T1000 (cell line): ENCODE measurements at regions not wholly inside any gene's neighbourhood (a gene's known extent, or its start where the extent isn't known, plus 50 kb on each side); places are given as distances from the start of the nearest gene placed in this dataset.
"Not testable (repeated sequence)": the region's sequence is repeated elsewhere in the genome, so short reads cannot be mapped to it uniquely, and the experiment has no call there.

Source experiments
- DNase-seq: peaks from one replicate; lab custom pipeline; 2025; ENCODE audit warnings: mixed read lengths; lab: John Stamatoyannopoulos, UW

DNA sequence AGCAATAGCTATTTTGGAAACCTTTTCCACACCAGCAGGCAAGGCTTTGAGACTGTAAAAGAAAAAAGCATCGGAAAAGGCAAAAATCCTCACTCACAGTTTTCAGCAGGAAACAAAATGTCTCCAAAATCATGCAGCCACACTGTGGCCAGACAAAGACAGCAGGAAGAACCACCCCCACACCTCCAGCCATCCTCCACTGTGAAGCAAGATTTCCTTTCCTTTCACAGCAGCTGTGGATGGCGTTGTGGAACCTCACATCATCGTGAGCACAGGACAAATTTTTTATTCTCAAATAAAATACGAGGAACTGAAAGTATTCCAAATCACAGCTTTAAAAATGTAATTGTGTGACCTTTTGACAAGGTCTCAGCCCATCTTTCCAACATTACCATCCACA, 351.7 kb upstream of the NOCT start:
- DNase-seq, result no peak

GRCh38 chr4:138659812-138660316, 355.7 kb upstream of the NOCT start:
- no peak for DNase-seq

DNA sequence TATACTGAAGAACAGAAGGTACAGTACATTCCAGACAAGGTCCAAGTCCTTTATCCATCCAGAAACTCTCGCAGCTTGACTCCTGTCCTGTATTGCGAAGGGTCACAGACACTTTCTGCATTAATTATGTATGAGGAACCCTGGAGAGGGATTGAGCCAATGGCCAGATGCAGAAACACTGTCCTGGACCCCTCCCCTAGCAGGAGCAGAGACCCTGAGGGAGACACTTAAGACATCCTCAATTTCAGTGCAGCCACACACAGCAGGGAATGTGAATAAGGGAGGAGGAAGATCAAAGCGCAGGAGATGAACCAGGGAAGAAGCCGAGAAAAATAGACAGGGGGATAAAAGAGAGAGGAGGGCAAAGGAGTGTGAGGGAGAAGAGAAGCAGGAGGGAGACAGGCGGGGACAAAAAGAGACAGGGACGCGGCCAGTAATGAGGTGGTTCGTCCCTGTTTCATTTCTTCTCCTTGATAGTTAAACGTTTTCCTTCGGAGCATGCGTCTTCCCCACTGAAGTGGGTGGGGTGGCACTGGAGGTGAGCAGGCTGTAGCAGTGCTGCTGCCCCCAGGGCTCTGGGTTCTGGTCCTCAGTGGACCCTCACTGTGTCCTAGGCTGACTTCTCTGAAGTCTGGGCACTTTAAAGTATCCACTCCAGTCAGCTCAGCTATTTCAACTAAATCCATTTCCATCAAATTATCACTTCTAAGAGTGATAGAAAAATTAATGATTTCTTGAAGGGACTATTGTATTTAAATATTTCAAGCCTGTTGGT, 356.4 kb upstream of the NOCT start:
- DNase-seq, result no peak

DNA sequence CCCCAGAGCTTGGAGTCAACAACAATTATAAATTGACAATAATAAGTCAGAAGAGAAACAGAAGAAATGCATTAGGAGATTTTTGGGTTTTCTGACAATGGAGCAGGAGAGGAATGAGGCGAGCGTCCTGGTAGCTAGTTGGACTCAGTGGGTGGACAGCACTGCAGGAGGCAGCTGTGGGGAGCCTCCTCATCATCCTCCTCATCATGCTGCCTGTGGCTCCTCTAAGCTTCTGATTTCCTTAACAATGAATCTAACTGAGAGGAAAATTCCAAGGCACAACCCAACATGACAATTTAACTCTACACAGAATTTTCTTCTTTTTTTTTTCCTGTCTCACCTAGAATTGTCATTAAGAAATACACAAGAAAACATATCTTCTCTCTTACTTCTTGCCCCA, 357.1 kb upstream of the NOCT start:
- no peak for DNase-seq

DNA sequence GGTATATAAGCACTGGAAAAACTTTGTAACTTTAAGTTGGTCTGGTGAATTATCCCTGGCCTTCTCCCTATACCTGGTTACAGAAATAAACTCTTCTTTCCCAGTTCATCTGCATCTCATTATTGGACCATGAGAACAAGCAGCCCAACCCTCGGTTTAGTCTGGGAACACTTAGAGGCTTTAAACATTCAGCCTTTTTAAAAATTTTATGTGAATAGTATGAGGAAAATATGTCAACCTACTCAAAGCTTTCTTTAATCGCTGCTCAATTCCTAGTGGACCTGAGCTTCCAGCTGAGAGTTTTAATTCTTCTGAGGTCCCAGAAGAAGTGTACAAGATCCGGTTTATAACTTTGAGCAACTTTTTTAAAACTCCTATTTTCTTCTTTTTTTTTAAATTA, 358.6 kb upstream of the NOCT start:
- DNase-seq, result no peak

- DNase-seq, result no peak
Observed at GRCh38 chr4:138655985-138656384, 359.6 kb upstream of the NOCT start.

- no peak for DNase-seq
Observed at GRCh38 chr4:138655286-138655685, 360.3 kb upstream of the NOCT start.

DNA sequence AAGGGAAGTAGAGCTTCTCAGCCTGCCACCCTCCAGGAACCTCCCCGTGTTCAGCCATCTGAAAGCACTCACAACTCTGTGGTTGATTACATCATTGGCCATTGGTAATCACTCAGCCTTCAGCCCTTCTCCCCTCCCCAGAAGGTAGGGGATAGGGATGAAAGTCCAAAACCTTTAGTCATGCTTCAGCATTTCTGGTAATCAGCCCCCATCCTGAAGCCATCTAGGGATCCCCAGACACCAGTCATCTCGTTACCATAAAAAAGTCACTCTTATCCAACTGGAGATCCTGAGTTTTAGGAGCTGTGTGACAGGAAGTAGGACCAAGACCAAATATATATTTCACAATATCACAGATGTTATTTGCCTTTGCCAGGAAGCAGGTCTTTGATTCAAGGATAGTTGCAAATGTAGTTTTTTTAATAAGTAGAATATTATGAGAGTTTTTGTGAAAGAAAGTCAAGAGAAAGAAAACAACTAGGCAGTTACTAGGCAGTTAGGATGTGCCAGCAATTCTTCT, 364.6 kb upstream of the NOCT start:
- peak; percentile 54 for DNase-seq

GRCh38 chr4:138650495-138650894, 365.1 kb upstream of the NOCT start:
- no peak for DNase-seq

DNA sequence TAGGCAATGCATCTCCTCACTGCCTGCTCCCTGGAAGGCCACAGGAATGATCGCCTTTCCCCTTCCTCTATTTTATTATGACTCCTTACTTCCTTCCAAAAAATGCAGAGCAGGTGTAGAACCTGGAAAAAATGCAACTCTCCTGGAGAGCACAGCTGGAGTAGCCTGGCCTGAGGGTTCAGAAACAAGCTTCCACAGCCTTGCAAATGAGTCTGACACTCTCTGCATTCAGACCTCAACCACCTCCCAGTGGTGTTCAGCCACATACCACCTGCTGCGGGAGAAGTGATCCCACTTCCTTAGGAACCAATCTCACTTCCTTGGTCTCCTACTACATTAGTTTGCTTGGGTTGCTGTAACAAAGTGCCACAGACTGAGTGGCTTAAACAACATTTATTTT, 368.1 kb upstream of the NOCT start:
- DNase-seq, result no peak

DNA sequence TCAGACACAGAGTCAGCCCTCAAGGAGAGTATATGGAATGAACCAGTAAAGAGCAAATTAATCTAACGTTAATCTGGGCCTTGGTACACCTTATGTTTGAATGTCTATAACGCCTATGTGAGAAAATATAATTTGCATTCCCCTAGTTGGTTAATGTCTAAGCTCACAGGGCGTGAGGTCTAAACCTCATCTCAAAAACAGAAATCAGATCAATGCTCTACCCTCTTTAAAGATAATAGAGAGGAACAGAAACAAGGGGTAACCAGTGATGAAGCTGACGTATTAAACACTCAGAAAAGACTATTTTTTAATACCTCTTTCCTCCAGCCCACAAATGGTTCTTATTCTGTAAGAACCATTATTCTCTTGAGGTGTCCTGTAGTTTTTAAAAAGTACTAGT, 369.2 kb upstream of the NOCT start:
- no peak for DNase-seq

DNA sequence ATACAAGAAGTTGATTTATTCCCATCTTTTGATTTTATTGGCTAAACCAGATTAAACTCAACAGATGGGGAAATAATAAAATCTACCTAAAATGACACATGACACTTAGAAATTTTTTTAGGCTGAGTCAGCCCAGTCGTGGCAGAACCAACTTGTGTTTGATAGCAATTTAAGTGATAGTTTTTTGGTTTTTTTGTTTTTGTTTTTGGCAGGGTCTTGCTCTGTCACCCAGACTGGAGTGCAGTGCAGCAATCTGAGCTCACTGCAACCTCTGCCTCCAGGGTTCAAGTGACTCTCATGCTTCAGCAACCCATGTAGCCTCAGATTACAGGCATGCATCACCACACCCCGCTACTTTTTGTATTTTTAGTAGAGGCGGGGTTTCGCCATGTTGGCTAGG, 370.3 kb upstream of the NOCT start:
- no peak for DNase-seq

GRCh38 chr4:138644322-138644721, 371.3 kb upstream of the NOCT start:
- DNase-seq, result no peak

DNA sequence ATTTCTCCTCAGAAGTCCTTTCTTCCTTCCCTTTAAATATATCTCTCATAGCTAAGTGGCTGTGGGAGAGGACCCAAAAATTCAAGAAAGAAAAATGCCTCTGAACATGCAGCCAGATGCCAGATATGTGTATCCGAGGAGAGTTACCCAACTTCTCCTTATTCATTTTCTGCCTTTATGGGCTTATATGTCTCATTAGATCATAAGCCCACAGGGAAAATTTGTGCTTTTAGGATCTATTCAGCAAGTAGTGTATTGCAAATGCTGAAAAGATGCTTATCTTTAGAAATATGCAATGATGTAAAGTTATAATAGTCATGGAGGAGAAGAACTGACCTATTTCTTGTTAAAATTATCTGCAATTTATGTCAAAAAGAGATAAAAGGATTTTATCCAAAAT, 371.8 kb upstream of the NOCT start:
- no peak for DNase-seq

- no peak for DNase-seq
Observed at GRCh38 chr4:138639018-138639741, 376.4 kb upstream of the NOCT start.

DNA sequence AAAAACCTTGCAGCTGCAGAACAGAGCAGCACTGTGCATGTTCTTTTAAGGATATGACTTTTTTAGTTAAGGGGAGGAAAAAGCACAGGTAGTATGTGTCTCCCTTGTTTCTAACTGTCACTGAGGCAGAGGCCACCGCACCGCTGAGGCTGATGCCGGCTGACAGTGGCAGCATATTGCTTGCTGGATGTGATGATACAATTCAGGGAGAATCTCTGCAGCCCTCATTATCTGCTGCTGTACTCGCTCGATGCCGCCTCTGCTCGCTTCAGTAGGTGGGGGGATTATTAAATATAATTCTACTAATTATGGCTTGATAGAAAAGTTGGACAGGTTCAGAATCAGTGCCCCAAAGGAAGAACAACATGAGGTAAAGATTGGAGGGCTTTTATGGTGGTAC, 378.8 kb upstream of the NOCT start:
- DNase-seq, result no peak

DNA sequence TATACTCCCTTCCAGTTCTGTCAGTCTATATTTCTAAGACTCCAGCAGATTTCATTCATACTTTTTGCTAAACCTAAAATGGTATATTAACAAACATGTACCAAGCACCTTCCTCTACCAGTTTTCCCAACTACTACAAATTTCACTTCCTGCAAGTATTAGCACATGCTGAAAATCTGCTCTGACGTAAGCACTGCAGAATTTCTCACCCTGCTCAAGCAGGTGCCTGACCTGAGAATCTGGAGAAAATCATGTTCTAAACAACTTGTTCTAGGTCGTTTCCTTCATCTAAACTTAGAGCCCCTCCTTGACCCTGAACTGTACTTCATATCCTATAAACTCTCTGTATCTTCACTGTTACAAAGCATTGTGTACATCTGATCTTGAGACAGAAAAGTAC, 380.7 kb upstream of the NOCT start:
- no peak for DNase-seq

DNA sequence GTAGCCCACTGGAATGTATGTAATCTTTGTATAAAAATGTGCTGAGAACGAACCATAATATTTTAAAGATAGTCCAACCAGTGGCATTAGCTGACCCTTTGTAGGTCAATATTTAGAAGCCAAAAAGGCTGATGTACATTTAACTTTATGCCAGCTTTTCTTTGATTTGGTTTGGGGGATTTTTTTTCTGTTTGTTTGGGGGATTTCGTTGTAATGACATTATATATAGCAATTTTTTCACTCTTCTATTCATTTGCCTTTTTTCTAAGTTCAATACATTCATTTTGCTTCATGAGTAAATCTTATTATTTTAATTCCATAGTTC, 382.0 kb upstream of the NOCT start:
- no peak for DNase-seq

DNA sequence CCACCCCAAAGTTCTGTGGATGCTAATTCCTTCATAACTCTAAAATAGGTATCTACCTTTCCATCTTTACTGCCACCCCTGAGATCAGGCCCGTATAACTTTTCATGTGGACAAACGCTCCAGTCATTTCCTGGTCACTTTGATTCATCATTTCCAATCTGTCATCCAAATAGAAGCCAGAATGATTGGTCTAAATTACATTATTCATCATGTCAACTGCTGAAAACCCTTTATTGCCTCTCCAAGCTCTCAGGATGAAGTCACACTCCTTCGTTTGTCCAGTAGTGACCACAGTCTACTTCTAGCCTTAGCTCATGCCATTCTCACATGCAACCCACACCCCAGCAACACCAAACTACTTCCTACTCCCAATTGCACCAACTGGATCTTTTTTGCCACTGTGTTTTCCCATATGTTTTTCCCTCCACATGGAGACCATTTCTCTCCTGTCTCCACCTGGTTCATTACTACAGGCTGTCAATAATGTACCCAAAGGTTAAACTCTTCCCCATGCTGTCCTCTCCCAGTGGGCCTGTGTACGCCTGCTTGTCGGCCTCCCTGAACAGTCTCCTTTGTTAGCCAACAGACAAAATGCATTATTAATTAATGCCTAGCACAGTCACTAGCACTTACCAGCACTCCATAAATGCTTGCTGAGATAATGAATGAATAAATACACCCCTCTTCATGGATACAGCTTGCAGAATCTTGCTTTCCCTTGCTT, 382.6 kb upstream of the NOCT start:
- DNase-seq, result no peak

- DNase-seq, result no peak
Observed at GRCh38 chr4:138630666-138631065, 384.9 kb upstream of the NOCT start.

DNA sequence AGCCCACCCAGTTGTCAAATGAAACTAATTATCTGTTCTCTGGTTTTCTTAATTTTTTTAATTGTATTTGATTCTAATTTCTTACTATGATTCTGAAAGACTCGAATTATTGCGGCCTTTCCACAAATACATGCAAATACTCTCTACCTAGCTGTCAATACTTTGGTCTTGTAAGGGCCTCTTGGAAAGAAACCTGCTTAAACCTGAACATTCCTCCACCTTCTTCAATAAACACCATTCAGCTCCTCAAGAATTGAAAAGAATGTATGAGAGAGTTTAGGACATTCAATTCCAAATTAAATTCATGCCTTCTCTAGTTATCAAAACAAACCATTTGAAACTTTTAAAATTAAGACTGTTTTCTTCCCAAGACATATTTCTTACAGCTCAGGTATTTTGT, 385.9 kb upstream of the NOCT start:
- DNase-seq, result no peak

- DNase-seq, result no peak
Observed at GRCh38 chr4:138627096-138627495, 384.9 kb upstream of the SLC7A11 start.

DNA sequence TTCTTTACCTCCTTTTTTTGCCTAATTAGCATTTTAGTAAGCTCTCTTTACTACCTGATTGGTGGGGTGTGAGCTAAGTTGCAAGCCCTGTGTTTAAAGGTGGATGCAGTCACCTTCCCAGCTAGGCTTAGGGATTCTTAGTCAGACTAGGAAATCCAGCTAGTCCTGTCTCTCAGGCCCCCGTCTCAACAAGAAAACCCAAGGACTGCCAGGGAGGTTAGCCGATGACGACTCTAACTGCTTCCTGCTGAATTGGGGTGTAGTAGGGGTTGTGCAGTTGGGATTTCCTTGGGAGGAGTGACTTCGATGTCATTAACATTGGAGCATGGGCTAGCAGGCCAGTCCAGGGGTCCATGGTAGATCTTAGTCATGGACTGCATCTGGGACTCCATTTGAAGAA, 380.2 kb upstream of the SLC7A11 start:
- DNase-seq, result not testable (repeated sequence)
